ENCODE measurements at regions not wholly inside any gene's neighbourhood (a gene's known extent, or its start where the extent isn't known, plus 50 kb on each side); places are given as distances from the start of the nearest gene placed in this dataset.
"Not testable (repeated sequence)": the region's sequence is repeated elsewhere in the genome, so short reads cannot be mapped to it uniquely, and the experiment has no call there.

GRCh38 chr22:48076008-48076407, 1313.6 kb downstream of the TBC1D22A start:
- no peak for DNase-seq

- DNase-seq: no peak
Observed at GRCh38 chr22:48075604-48076003, 1313.2 kb downstream of the TBC1D22A start.

DNA sequence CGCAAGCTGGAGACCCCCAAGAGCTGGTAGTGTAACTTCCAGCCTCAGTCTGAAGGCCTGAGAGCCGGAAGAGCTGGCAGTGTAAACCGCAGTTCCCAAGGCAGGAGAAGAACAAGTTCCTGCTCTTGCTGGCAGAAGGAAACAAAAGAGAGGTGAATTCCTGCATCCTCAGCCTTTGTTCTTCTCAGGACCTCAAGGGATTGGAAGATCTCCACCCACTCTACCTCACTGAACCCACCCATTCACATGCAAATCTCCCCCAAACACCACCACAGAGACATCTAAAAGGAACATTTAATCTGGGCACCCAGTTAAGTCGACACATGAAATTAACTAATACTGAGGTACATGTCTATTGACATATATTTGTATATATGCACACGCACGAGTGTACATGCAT, 1310.3 kb downstream of the TBC1D22A start:
- DNase-seq: no peak

GRCh38 chr22:48071828-48072227, 1309.4 kb downstream of the TBC1D22A start:
- no peak for DNase-seq

GRCh38 chr22:48071305-48071704, 1308.9 kb downstream of the TBC1D22A start:
- DNase-seq: no peak

GRCh38 chr22:48070760-48071159, 1308.3 kb downstream of the TBC1D22A start:
- no peak for DNase-seq

DNA sequence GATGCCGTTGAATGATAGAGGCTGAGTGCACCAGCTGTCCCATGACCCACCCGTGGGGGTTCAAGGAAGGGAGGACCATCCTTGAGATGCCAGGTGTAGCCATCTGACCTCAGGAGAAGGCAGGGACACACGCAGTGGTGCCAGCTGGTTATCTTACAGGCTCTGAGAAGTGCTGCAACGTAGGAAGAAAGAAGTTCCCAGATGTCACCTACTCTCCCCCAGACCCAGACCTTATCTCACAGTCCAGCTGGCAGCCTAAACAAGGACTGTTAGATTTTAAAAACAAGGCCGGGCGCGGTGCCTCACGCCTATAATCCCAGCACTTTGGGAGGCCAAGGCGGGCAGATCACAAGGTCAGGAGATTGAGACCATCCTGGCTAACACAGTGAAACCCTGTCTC, 1307.6 kb downstream of the TBC1D22A start:
- no peak for DNase-seq

DNA sequence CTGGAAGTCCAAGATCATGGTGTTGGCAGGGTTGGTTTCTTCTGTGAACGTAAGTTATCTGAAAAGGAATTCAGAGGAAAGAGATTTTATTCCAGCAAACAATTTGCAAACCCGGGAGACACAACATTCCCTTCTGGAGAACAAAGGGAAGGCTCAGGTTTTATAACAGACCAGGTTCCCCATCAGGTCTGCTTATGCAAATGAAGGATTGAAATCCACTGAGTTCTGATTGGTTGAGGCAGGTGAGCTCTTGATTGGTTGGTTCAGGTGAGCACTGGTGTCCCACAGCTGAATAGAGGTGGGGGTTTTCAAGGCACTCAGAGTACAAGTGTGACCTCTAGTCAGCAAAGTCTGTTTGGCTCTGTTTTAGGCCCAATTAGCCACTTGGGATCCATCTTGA, 1306.8 kb downstream of the TBC1D22A start:
- no peak for DNase-seq

DNA sequence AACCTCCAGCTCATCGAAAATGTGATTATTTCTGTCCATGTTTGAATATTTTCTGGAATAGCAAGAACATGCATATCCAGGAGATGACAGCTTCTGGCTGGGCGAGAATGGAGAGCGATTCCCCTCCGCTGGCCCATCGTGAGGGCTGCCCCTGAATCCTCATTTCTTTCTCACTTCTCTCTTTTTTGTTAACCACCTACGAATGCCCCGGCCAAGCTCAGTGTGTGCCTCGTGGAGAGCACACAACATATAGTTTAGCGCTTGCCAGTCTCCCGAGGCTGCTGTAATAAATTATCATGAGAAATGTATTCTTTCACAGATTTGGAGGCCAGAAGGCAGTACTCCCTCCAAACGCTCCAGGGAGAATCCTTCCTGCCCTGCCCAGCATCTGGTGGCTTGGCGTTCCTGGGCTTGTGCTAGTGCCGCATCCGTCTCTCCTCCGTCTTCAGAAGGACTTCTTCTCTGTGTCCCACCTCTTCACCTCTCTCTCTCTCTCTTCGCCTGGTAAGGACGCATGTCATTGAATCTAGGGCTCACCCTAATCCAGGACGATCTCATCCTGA, 1306.0 kb downstream of the TBC1D22A start:
- no peak for DNase-seq

GRCh38 chr22:48065892-48066291, 1303.4 kb downstream of the TBC1D22A start:
- DNase-seq: no peak

- DNase-seq: no peak
Observed at GRCh38 chr22:48061726-48062125, 1299.3 kb downstream of the TBC1D22A start.

DNA sequence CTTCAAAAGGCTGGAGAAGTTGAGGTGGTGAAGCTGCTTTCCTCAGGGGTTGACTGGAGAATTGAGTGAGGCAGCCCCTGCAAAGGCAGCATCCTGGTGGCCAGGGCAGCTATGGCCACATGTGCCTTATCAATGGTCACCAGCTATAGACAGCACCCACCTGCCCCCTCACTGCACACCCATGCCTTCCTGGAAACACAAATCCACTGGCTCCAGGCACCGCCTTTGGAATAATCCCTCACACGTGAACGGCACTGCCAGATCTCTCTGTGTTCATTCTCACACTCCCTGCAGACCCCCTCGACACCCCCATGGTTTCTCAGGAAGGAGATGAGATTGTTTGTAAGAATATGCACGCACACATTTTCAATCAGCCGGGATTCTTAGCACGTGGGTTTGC, 1297.8 kb downstream of the TBC1D22A start:
- DNase-seq: no peak

DNA sequence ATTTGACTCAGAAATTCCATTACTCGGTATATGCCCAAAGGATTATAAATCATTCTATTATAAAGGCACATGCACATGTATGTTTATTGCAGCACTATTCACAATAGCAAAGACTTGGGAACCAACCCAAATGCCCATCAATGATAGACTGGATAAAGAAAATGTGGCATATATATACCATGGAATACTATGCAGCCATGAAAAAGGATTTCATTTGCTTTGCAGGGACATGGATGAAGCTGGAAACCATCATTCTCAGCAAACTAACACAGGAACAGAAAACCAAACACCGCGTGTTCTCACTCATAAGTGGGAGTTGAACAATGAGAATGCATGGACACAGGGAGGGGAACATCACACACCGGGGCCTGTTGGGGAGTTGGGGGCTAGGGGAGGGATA, 1297.1 kb downstream of the TBC1D22A start:
- DNase-seq: not testable (repeated sequence)

DNA sequence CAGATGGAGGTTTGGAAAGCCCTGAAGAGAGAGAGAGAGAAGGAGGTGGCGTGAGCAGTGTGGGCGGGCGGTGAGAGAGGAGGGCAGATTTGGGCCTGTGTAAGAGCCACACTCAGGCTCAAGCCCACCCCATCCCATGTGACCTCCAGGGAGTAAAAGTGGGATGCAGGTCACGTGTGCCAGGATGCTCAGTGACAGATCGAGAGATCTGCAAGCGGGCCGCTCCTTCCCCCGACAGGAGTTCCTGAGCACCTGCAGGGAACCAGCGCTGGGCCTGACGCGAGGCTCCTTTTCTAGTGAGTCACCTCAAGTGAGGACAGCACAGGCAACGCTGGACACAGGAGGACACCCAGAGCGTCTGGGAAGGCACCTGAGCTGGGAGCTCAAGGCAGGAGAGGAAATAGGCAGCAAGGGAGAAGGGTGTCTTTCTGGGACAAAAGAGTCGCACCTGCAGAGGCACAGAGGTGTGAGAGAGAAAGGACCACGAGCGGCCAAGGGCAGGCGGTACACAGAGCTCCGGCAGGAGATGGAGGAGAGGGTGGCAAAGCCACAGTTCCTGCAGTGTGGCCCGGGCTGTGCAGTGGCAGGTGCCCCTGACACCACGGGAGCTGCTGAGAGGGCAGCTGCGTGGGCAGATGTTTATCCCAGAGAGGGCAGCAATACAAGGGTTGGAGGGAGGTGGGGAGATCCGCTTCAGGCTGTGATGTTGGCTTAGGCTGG, 1294.8 kb downstream of the TBC1D22A start:
- no peak for DNase-seq

DNA sequence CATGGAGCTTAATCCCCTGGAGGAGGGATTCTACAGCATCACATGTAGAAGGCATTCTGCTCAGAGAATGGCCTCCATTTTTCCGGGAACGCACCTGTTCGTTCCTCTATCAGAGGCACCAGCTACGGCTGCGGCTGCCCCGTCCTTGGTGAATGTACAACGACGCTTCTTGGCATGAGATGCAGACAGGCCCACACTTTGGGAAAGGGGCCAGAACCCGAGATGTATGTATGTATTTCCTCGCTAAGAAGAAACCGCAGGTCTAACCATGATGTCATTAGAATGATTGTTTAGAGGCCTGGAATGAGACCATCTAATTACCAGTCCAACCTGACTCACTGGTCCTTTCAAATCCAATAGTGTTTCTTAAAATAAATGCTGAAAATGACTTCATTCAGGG, 1293.4 kb downstream of the TBC1D22A start:
- no peak for DNase-seq

- DNase-seq: no peak
Observed at GRCh38 chr22:48055185-48055584, 1292.7 kb downstream of the TBC1D22A start.

DNA sequence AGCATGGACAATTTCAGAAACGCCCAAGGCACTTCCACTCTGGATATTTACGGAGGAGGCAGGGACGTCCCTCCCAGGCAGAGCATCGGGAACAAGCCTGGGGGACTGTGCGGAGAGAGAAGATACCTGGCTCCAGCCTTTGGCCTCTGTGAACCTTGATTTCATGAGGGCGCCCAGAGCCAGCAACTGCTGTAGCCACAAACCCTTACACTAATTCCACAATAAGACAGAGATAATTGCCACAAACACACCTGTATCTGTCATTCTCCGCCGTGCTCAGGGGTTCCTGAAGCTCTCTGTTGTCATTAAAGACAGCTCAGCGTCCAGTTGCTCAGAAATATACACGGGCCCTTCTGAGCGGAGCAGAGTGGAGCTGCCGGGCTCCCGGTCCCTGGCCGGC, 1292.1 kb downstream of the TBC1D22A start:
- DNase-seq: no peak

GRCh38 chr22:48053973-48054372, 1291.5 kb downstream of the TBC1D22A start:
- no peak for DNase-seq

DNA sequence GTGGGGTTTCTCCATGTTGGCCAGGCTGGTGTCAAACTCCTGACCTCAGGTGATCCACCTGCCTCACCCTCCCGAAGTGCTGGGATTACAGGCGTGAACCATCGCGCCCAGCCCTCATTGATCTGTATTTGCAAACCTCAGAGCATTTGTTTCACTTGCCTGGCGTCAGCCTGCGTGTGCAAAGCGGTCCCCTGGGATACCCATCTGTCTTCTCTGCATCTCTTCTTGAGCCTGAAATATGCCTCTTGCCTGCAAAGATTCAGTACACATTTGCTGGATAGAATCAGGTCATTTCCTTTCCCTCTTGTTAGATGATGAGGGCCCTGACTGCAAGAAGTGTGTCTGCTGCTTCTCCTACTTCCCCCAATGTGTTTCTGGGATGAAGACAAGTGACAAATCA, 1291.0 kb downstream of the TBC1D22A start:
- DNase-seq: no peak

DNA sequence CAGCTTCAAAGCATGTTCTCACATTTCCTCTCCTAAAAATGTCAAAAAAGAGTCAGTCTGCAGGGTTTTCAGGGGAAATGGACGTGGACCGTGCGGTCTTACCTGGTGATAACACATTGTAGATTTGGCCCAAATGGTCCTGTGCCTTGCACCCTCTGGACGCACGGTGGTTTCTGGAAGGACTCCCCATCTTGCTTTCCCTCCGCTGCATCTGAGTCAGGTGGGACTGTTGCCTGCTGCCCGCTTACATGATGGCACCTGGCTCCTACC, 1290.1 kb downstream of the TBC1D22A start:
- DNase-seq: no peak

DNA sequence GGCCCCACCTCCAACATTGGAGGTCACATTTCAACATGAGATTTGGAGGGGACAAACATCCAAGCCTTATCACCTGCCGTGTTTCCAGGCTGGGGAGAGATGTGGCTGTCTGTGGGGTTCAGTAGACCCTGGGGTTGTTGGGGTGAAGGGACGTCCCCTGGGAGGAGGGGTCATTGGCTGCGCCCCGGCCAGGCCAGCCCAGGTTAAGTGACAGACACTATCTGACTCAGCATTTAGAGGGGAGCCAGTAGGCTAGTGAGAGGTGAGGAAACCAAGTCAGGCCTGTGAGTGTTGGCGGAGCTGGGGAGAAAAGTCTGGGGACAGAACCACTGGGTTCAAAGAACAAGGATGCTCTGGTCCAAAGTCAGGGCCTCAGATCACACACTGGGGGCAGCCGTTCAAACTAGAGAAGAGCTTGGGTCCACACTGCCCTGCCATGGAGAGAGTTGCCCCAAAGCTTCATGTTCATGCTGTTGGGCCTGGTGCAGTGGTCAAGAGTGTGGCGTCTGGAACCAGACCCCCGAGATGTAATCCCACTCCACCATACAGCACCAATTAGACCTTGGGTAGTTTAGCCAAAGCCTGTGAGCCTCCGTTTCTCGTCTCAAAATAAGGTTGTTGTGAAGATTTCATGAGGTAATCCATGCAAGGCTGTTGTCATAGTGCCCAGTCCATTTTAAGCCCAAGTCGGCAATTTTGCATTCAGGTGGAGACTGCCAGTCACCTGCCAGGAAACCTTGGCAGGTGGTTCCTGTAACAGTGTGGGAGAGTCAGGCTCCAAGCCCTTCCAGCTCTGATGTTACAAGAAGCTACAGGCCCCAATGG, 1289.6 kb downstream of the TBC1D22A start:
- DNase-seq: no peak

- no peak for DNase-seq
Observed at GRCh38 chr22:48050836-48051235, 1288.4 kb downstream of the TBC1D22A start.

DNA sequence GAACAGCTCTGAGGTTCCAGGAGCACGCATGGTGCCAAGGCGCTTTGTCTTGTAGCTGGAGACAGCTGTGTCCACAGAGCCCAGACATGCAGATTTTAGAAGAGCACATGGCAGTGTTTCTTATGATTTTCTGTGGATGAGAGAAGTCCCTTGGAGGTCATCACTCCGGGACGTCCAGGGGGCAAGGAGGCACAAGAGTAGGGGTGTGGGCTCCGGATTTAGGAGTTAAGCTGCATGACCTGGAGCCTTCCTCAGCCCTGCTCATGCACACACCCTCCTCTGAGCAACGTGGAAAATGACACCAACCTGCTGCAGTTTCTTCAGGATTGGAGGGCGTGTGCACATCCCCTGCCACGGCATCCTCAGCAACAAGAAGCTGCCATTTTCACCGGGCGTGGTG, 1286.7 kb downstream of the TBC1D22A start:
- DNase-seq: no peak

GRCh38 chr22:48047722-48048500, 1285.5 kb downstream of the TBC1D22A start:
- no peak for DNase-seq

All from NCI-H1930 (cell line).